H9 (cell line): ENCODE measurements at regions not wholly inside any gene's neighbourhood (a gene's known extent, or its start where the extent isn't known, plus 50 kb on each side); places are given as distances from the start of the nearest gene placed in this dataset.

Experiments
- DNase-seq: peaks from one replicate; pipeline ENCODE4 v3.0.0-alpha.2; 2017
- H2AFZ ChIP-seq: one replicate; pipeline ENCODE4 v1.6.1; 2013; ENCODE audit warnings: mild to moderate bottlenecking, low read length, control low read depth, moderate library complexity
- H2AK5ac ChIP-seq: 2 replicates; pipeline ENCODE4 v1.6.1; 2013; ENCODE audit warnings: low read length, control low read depth, mixed read lengths; ENCODE audit not compliant: insufficient read length
- H2BK120ac ChIP-seq: one replicate; pipeline ENCODE4 v1.6.1; 2013; ENCODE audit warnings: low read depth, mild to moderate bottlenecking, low read length, control low read depth, inconsistent platforms; ENCODE audit not compliant: poor library complexity, severe bottlenecking
- H2BK12ac ChIP-seq: 2 replicates; pipeline ENCODE4 v1.6.1; 2013; ENCODE audit warnings: low read length, control low read depth, mixed read lengths, low read depth; ENCODE audit not compliant: insufficient read length
- H2BK15ac ChIP-seq: 2 replicates; pipeline ENCODE4 v1.6.1; 2013; ENCODE audit warnings: low read depth, low read length, control low read depth
- H2BK20ac ChIP-seq: one replicate; pipeline ENCODE4 v1.6.1; 2013; ENCODE audit warnings: low read depth, mild to moderate bottlenecking, low read length, control low read depth, inconsistent platforms; ENCODE audit not compliant: poor library complexity, severe bottlenecking
- H2BK5ac ChIP-seq: 2 replicates; pipeline ENCODE4 v1.6.1; 2013; ENCODE audit warnings: low read length, control low read depth, mixed read lengths; ENCODE audit not compliant: insufficient read length
- H3K14ac ChIP-seq: 2 replicates; pipeline ENCODE4 v1.6.1; 2013; ENCODE audit warnings: low read length, control low read depth; ENCODE audit not compliant: insufficient read depth
- H3K18ac ChIP-seq: 2 replicates; pipeline ENCODE4 v1.6.1; 2013; ENCODE audit warnings: low read depth, mild to moderate bottlenecking, mixed read lengths, low read length, control low read depth; ENCODE audit not compliant: insufficient read length
- H3K23ac ChIP-seq: 2 replicates; pipeline ENCODE4 v1.6.1; 2013; ENCODE audit warnings: low read length, control low read depth, mixed read lengths, low read depth; ENCODE audit not compliant: insufficient read length
- H3K23me2 ChIP-seq: 2 replicates; pipeline ENCODE4 v1.6.1; 2013; ENCODE audit warnings: low read depth, mild to moderate bottlenecking, mixed read lengths, low read length, control low read depth; ENCODE audit not compliant: insufficient read length, poor library complexity, severe bottlenecking
- H3K27ac ChIP-seq: 2 replicates; pipeline ENCODE4 v1.5.1; 2013; ENCODE audit warnings: low read length, control low read depth, mixed read lengths, low read depth; ENCODE audit not compliant: insufficient read length
- H3K27me3 ChIP-seq: 2 replicates; pipeline ENCODE4 v1.6.1; 2013; ENCODE audit warnings: low read length, control low read depth, inconsistent platforms; ENCODE audit not compliant: insufficient read depth
- H3K4ac ChIP-seq: 2 replicates; pipeline ENCODE4 v1.6.1; 2013; ENCODE audit warnings: low read depth, mild to moderate bottlenecking, control low read depth, inconsistent platforms, low read length, moderate library complexity
- H3K4me1 ChIP-seq: 2 replicates; pipeline ENCODE4 v1.6.1; 2013; ENCODE audit warnings: low read length, control low read depth, inconsistent platforms; ENCODE audit not compliant: insufficient read depth
- H3K4me2 ChIP-seq: 2 replicates; pipeline ENCODE4 v1.6.1; 2013; ENCODE audit warnings: low read length, control low read depth, mixed read lengths; ENCODE audit not compliant: insufficient read length, insufficient read depth
- H3K56ac ChIP-seq: 2 replicates; pipeline ENCODE4 v1.6.1; 2013; ENCODE audit warnings: low read depth, mild to moderate bottlenecking, mixed read lengths, low read length, control low read depth; ENCODE audit not compliant: insufficient read length
- H3K79me1 ChIP-seq: 2 replicates; pipeline ENCODE4 v1.6.1; 2013; ENCODE audit warnings: low read depth, mild to moderate bottlenecking, moderate library complexity, low read length, control low read depth, inconsistent platforms; ENCODE audit not compliant: insufficient read depth, poor library complexity, severe bottlenecking
- H3K79me2 ChIP-seq: 2 replicates; pipeline ENCODE4 v1.6.1; 2013; ENCODE audit warnings: low read length, control low read depth, inconsistent platforms; ENCODE audit not compliant: insufficient read depth
- H3K9ac ChIP-seq: 2 replicates; pipeline ENCODE4 v1.6.1; 2013; ENCODE audit warnings: low read length, control low read depth, mixed read lengths; ENCODE audit not compliant: insufficient read length; ENCODE audit errors: extremely low read depth
- H3K9me3 ChIP-seq: one replicate; pipeline ENCODE4 v1.6.1; 2013; ENCODE audit warnings: low read depth, low read length, inconsistent platforms; ENCODE audit not compliant: control insufficient read depth
- H3T11ph ChIP-seq: one replicate; pipeline ENCODE4 v1.6.1; 2013; ENCODE audit warnings: mild to moderate bottlenecking, low read length, control low read depth, inconsistent platforms
- H4K20me1 ChIP-seq: one replicate; pipeline ENCODE4 v1.6.1; 2013; ENCODE audit not compliant: control insufficient read depth, insufficient read length, insufficient read depth
- H4K5ac ChIP-seq: 2 replicates; pipeline ENCODE4 v1.6.1; 2013; ENCODE audit warnings: low read depth, mild to moderate bottlenecking, mixed read lengths, low read length, control low read depth; ENCODE audit not compliant: insufficient read length
- H4K8ac ChIP-seq: replicated peaks from 2 replicates; pipeline ENCODE4 v1.6.1; 2013; ENCODE audit warnings: low read length, control low read depth, mixed read lengths, low read depth; ENCODE audit not compliant: insufficient read length
- H4K91ac ChIP-seq: 2 replicates; pipeline ENCODE4 v1.6.1; 2013; ENCODE audit warnings: low read depth, mild to moderate bottlenecking, moderate library complexity, mixed read lengths, low read length, control low read depth; ENCODE audit not compliant: insufficient read length
- H3K27ac Mint-ChIP-seq, 3 experiments: 2 replicates in 2 of 3; 3 replicates in 1 of 3; pipeline ENCODE4 v1.8.0; 2020 to 2021; ENCODE audit warnings: mixed read lengths in 3 of 3, mild to moderate bottlenecking in 1 of 3, moderate library complexity in 1 of 3
- H3K27me3 Mint-ChIP-seq: 2 replicates; pipeline ENCODE4 v1.8.0; 2021; ENCODE audit warnings: low read depth, mild to moderate bottlenecking, moderate library complexity, mixed read lengths
- H3K36me3 Mint-ChIP-seq, 3 experiments: 2 replicates in 2 of 3; 3 replicates in 1 of 3; pipeline ENCODE4 v1.8.0; 2020 to 2021; ENCODE audit warnings: low read depth in 3 of 3, mixed read lengths in 3 of 3; ENCODE audit not compliant: insufficient read depth in 1 of 3
- H3K4me1 Mint-ChIP-seq, 2 experiments: 2 replicates each; pipeline ENCODE4 v1.8.0; 2020; ENCODE audit warnings: mixed read lengths in 2 of 2
- H3K4me3 Mint-ChIP-seq, 2 experiments: 2 replicates in 1 of 2; 3 replicates in 1 of 2; pipeline ENCODE4 v1.8.0; 2020 to 2021; ENCODE audit warnings: mild to moderate bottlenecking in 2 of 2, mixed read lengths in 2 of 2, moderate library complexity in 1 of 2
- H3K9me3 Mint-ChIP-seq, 2 experiments: 2 replicates in 1 of 2; 3 replicates in 1 of 2; pipeline ENCODE4 v1.8.0; 2020; ENCODE audit warnings: mild to moderate bottlenecking in 2 of 2, mixed read lengths in 2 of 2, moderate library complexity in 1 of 2
- CTCF ChIP-seq: fragments of 200-600 bp; sonication (generic); conservative IDR thresholded peaks from 3 replicates; pipeline ENCODE4 v1.8.0; 2021; ENCODE audit warnings: antibody characterized with exemption, mild to moderate bottlenecking
- WGBS: extraction: QIAGEN DNeasy Blood & Tissue Kit; methylation state at CpG from one replicate; pipeline ENCODE4 v1.1.7; 2013; ENCODE audit warnings: missing lambda C conversion rate, low lambda C conversion rate, mixed read lengths; ENCODE audit not compliant: insufficient read length; ENCODE audit errors: extremely low coverage; 5-methylcytosine and 5-hydroxymethylcytosine counted together

- peaks cover 0 to 10% (median 0%) of the 10 kb centered on the region in 3 experiments; a peak in 3 of 7 replicates for H3K36me3 Mint-ChIP-seq
- H2BK20ac ChIP-seq: no peak overlapping the region
- no peak overlapping the region for H4K91ac ChIP-seq
- no peak for TF ChIP-seq CTCF
- H3K9me3 Mint-ChIP-seq: peaks cover 2 to 6% of the 10 kb centered on the region in 2 experiments; a peak in 2 of 5 replicates
- no peak overlapping the region for H2BK5ac ChIP-seq
- H3K79me1 ChIP-seq: no peaks in the 10 kb centered on the region
- H3K14ac ChIP-seq: no peak overlapping the region
- peaks cover 17 to 19% of the 10 kb centered on the region in 2 experiments for H3K4me1 Mint-ChIP-seq
- H3K4me1 ChIP-seq: no peaks in the 10 kb centered on the region
- H2AFZ ChIP-seq: no peak overlapping the region
- H4K20me1 ChIP-seq: no peaks in the 10 kb centered on the region
- H3K27me3 Mint-ChIP-seq: no peaks in the 10 kb centered on the region
- no peak overlapping the region for H3K56ac ChIP-seq
- H3K27me3 ChIP-seq: no peaks in the 10 kb centered on the region
- no peak for DNase-seq
- no peak overlapping the region for H4K8ac ChIP-seq
- H2BK15ac ChIP-seq: no peak overlapping the region
- no peaks in the 10 kb centered on the region for H3K23me2 ChIP-seq
- no peaks in the 10 kb centered on the region for H3K9me3 ChIP-seq
- no CpG with 5 or more reads among the region's 2 CpGs for WGBS
- H3K79me2 ChIP-seq: no peaks in the 10 kb centered on the region
- H2BK120ac ChIP-seq: no peak overlapping the region
- H3T11ph ChIP-seq: no peak overlapping the region
- H3K4ac ChIP-seq: no peak overlapping the region
- peak overlapping the region in 2 of 3 experiments; percentile 49 to 55; a peak in 2 of 7 replicates for H3K27ac Mint-ChIP-seq
- no peak overlapping the region for H3K27ac ChIP-seq
- H2BK12ac ChIP-seq: no peak overlapping the region
- H4K5ac ChIP-seq: no peak overlapping the region
- H3K4me2 ChIP-seq: no peak overlapping the region
- H3K4me3 Mint-ChIP-seq: no peak overlapping the region
- no peak overlapping the region for H3K18ac ChIP-seq
- no peak overlapping the region for H3K9ac ChIP-seq
- no peak overlapping the region for H3K23ac ChIP-seq
- H2AK5ac ChIP-seq: no peak overlapping the region
These were observed 153.4 kb upstream of the CTNNA2 start for GRCh38 chr2:79359419-79359818.
